Nephron progenitor cell (in vitro differentiated cells): ENCODE measurements at regions not wholly inside any gene's neighbourhood (a gene's known extent, or its start where the extent isn't known, plus 50 kb on each side); places are given as distances from the start of the nearest gene placed in this dataset.

ENCODE experiments used
- DNase-seq: peaks from one replicate; pipeline ENCODE4 v3.0.0; 2021
- H3K27ac Mint-ChIP-seq: 2 replicates; pipeline ENCODE4 v1.8.0; 2021; ENCODE audit warnings: mild to moderate bottlenecking, moderate library complexity, mixed read lengths
- H3K27me3 Mint-ChIP-seq: 2 replicates; pipeline ENCODE4 v1.8.0; 2021; ENCODE audit warnings: mild to moderate bottlenecking, low read depth, mixed read lengths; ENCODE audit not compliant: poor library complexity
- H3K36me3 Mint-ChIP-seq: 2 replicates; pipeline ENCODE4 v1.8.0; 2021; ENCODE audit warnings: low read depth, mixed read lengths
- H3K4me1 Mint-ChIP-seq: 2 replicates; pipeline ENCODE4 v1.8.0; 2021; ENCODE audit warnings: mixed read lengths
- H3K4me3 Mint-ChIP-seq: 2 replicates; pipeline ENCODE4 v1.8.0; 2021; ENCODE audit warnings: mild to moderate bottlenecking, moderate library complexity, mixed read lengths
- H3K9me3 Mint-ChIP-seq: 2 replicates; pipeline ENCODE4 v1.8.0; 2021; ENCODE audit warnings: mild to moderate bottlenecking, moderate library complexity, mixed read lengths
- TF ChIP-seq, protein P1 (sequence below): fragments of 200-600 bp; sonication (generic); IDR thresholded peaks from 2 replicates; pipeline ENCODE4 v1.5.0; 2021; ENCODE audit warnings: antibody characterized with exemption

DNA sequence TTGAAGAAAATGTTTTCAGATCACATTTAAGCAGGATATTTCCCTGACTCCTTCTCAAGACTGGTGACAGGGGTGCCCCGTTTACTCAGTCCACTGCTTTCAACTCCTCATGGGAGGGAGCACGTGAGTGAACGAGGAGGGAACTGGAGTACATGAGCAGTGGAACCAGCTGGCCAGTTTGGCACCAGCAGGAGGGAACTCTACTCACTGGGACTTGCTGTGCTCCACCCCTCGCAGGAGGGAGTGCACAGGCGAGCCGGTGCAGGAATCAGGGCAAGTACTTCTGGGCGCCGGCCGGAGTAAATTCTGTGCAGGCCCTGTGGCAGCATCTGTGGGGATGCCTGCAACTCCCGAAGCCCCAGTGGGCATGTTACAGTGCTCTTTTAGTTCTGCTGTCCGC, 1941.1 kb upstream of the C9orf72 start:
- H3K36me3 Mint-ChIP-seq, result no peaks in the 10 kb centered on the region
- no peak overlapping the region for H3K4me3 Mint-ChIP-seq
- peaks cover 3% of the 10 kb centered on the region for H3K27me3 Mint-ChIP-seq
- H3K4me1 Mint-ChIP-seq, result peaks cover 13% of the 10 kb centered on the region
- peak; percentile 6 for DNase-seq
- TF ChIP-seq, protein P1, sequence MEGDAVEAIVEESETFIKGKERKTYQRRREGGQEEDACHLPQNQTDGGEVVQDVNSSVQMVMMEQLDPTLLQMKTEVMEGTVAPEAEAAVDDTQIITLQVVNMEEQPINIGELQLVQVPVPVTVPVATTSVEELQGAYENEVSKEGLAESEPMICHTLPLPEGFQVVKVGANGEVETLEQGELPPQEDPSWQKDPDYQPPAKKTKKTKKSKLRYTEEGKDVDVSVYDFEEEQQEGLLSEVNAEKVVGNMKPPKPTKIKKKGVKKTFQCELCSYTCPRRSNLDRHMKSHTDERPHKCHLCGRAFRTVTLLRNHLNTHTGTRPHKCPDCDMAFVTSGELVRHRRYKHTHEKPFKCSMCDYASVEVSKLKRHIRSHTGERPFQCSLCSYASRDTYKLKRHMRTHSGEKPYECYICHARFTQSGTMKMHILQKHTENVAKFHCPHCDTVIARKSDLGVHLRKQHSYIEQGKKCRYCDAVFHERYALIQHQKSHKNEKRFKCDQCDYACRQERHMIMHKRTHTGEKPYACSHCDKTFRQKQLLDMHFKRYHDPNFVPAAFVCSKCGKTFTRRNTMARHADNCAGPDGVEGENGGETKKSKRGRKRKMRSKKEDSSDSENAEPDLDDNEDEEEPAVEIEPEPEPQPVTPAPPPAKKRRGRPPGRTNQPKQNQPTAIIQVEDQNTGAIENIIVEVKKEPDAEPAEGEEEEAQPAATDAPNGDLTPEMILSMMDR, result no peak
- H3K27ac Mint-ChIP-seq, result peak overlapping the region; percentile 72
- peaks cover 15% of the 10 kb centered on the region for H3K9me3 Mint-ChIP-seq

DNA sequence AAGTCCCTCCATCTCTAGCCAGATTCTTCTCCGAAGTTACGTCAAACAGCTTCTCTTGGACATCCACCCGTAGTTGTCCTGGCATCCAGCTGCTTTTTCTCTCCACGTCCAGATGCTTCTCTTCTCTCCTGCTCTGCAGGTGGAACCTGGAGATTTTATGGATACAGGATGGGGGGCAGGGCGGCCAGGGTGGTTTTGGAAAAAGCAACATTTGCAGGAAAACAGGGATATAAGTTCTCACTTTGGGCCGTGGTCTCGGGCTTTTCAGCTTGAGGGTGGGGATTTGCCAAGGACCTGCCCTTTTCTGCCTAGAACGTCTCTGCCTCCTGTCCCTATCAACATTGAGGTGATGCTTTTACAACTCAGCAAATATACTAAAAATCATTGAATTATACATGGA, 1941.6 kb upstream of the C9orf72 start:
- Mint-ChIP-seq H3K27me3 (peaks cover 3% of the 10 kb centered on the region), H3K27ac (peak overlapping the region; percentile 72), H3K4me3 (no peak overlapping the region), H3K9me3 (peaks cover 14% of the 10 kb centered on the region), H3K36me3 (no peaks in the 10 kb centered on the region), H3K4me1 (peaks cover 13% of the 10 kb centered on the region)
- peak; percentile 1 for DNase-seq
- TF ChIP-seq, protein P1, result no peak

GRCh38 chr9:29548436-29548835, 1975.2 kb upstream of the C9orf72 start:
- TF ChIP-seq, protein P1, result no peak
- Mint-ChIP-seq H3K27me3 (peaks cover 4% of the 10 kb centered on the region), H3K27ac (no peak overlapping the region), H3K9me3 (peaks cover 4% of the 10 kb centered on the region), H3K36me3 (no peaks in the 10 kb centered on the region), H3K4me1 (no peaks in the 10 kb centered on the region), H3K4me3 (no peak overlapping the region)
- DNase-seq, result no peak

DNA sequence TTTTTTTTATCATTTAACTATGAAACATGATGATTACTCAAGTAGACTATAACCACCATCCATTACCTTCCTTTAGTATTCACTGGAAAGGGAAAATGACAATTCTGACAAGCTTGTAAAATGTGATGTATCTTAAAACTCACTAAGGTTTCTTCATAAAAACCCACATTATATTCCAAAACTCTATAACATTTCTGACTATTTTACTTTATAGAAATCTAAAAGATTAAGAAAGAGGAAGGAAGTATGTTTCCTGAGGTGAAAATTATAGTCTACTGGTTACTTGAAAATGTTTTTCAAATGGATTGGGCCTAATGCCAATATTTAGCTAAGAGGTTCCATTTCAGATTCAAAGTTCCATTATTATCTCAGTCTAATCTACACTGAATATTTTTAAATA, 1982.2 kb upstream of the C9orf72 start:
- no peaks in the 10 kb centered on the region for H3K4me1 Mint-ChIP-seq
- TF ChIP-seq, protein P1, result no peak
- H3K9me3 Mint-ChIP-seq, result peaks cover 23% of the 10 kb centered on the region
- H3K27me3 Mint-ChIP-seq, result no peaks in the 10 kb centered on the region
- no peak overlapping the region for H3K27ac Mint-ChIP-seq
- H3K36me3 Mint-ChIP-seq, result no peaks in the 10 kb centered on the region
- no peak for DNase-seq
- H3K4me3 Mint-ChIP-seq, result no peak overlapping the region

GRCh38 chr9:29556317-29556716, 1983.0 kb upstream of the C9orf72 start:
- TF ChIP-seq, protein P1, result no peak
- Mint-ChIP-seq H3K27me3 (no peaks in the 10 kb centered on the region), H3K4me1 (no peaks in the 10 kb centered on the region), H3K4me3 (no peak overlapping the region), H3K36me3 (no peaks in the 10 kb centered on the region), H3K27ac (no peak overlapping the region), H3K9me3 (peaks cover 23% of the 10 kb centered on the region)
- DNase-seq, result no peak

GRCh38 chr9:29556746-29557145, 1983.5 kb upstream of the C9orf72 start:
- Mint-ChIP-seq H3K27me3 (no peaks in the 10 kb centered on the region), H3K4me3 (no peak overlapping the region), H3K9me3 (peaks cover 23% of the 10 kb centered on the region), H3K36me3 (no peaks in the 10 kb centered on the region), H3K4me1 (no peaks in the 10 kb centered on the region), H3K27ac (no peak overlapping the region)
- TF ChIP-seq, protein P1, result no peak
- no peak for DNase-seq
